Keratinocyte (primary cell): ENCODE measurements at regions not wholly inside any gene's neighbourhood (a gene's known extent, or its start where the extent isn't known, plus 50 kb on each side); places are given as distances from the start of the nearest gene placed in this dataset.

Experiments
- EZH2 ChIP-seq: IDR thresholded peaks from one replicate; pipeline ENCODE4 v1.6.1; 2012; ENCODE audit warnings: inconsistent platforms, mild to moderate bottlenecking, low read length, moderate library complexity
- TF ChIP-seq, protein P1 (sequence below), 3 experiments: IDR thresholded peaks in 1 of 3; conservative IDR thresholded peaks in 1 of 3; optimal IDR thresholded peaks in 1 of 3; 2 replicates in 2 of 3; 3 replicates in 1 of 3; pipeline versions ENCODE3 to v1.5.1; 2011; ENCODE audit warnings: low read length in 3 of 3, mild to moderate bottlenecking in 3 of 3, moderate library complexity in 2 of 3, control low read depth in 1 of 3, inconsistent platforms in 1 of 3; ENCODE audit not compliant: insufficient read depth in 2 of 3; ENCODE audit errors: extremely low read depth in 1 of 3

DNA sequence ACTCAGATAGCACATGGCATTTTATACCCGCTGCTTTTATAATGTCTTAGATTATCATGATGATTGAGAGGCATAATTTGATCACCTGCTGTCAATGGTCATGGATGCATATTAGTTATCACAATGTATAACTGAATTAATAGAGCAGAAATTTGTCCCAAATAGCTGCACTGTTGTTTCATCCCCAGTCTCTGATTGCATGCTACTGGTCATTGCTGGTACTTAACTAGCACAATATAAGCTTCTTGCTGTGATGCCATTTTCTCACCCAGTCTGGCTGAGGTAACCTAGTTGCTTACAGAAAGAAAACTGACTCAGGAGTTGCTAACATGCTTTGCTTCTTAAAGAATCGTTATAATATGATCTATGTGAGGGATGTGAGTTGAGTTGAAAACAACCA, 76.8 kb upstream of the PLEKHA5 start:
- TF ChIP-seq EZH2: no peak
- TF ChIP-seq, protein P1, sequence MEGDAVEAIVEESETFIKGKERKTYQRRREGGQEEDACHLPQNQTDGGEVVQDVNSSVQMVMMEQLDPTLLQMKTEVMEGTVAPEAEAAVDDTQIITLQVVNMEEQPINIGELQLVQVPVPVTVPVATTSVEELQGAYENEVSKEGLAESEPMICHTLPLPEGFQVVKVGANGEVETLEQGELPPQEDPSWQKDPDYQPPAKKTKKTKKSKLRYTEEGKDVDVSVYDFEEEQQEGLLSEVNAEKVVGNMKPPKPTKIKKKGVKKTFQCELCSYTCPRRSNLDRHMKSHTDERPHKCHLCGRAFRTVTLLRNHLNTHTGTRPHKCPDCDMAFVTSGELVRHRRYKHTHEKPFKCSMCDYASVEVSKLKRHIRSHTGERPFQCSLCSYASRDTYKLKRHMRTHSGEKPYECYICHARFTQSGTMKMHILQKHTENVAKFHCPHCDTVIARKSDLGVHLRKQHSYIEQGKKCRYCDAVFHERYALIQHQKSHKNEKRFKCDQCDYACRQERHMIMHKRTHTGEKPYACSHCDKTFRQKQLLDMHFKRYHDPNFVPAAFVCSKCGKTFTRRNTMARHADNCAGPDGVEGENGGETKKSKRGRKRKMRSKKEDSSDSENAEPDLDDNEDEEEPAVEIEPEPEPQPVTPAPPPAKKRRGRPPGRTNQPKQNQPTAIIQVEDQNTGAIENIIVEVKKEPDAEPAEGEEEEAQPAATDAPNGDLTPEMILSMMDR (optimal IDR thresholded peaks at IDR 0.05 in 1 of 3, IDR thresholded peaks at IDR 0.05 in 1 of 3, conservative IDR thresholded peaks at IDR 0.05 in 1 of 3; ENCODE audit: extremely low read depth in 1 of 3, insufficient read depth in 2 of 3, low read length in 3 of 3): no peak
